DMS79 treated with DMSO at 0.1 percent for 48 hours (cell line): ENCODE measurements at regions not wholly inside any gene's neighbourhood (a gene's known extent, or its start where the extent isn't known, plus 50 kb on each side); places are given as distances from the start of the nearest gene placed in this dataset.
"Not testable (repeated sequence)": the region's sequence is repeated elsewhere in the genome, so short reads cannot be mapped to it uniquely, and the experiment has no call there.

Source experiments
- DNase-seq: peaks from one replicate; lab custom pipeline; 2025; lab: John Stamatoyannopoulos, UW

- DNase-seq: no peak
Observed at GRCh38 chr6:87763276-87763675, 61.2 kb upstream of the AKIRIN2 start.

GRCh38 chr6:87762116-87762515 is 60.1 kb upstream of the AKIRIN2 start:
- DNase-seq: no peak

GRCh38 chr6:87757792-87758191 is 55.8 kb upstream of the AKIRIN2 start:
- no peak for DNase-seq

GRCh38 chr6:87756858-87757257 is 54.8 kb upstream of the AKIRIN2 start:
- no peak for DNase-seq

GRCh38 chr6:87755708-87756671 is 54.0 kb upstream of the AKIRIN2 start:
- no peak for DNase-seq

DNA sequence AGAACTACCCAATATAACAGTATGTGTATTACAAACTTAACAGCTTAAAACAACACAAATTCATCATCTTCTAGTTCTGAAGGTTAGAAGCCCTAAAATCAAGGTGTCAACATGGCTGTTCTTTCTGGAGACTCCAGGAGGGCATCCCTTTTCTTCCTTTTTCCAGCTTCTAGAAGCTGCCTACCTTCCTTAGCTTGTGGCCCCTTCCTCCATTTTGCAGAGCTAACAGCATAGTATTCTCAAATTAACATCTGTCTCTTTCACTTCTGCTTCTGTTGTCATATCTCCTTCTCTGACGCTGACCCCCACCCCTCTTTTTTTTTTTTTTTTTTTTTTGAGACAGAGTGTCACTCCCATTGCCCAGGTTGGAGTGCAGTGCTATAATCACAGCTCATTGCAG is 52.8 kb upstream of the AKIRIN2 start:
- DNase-seq: no peak

- DNase-seq: no peak
Observed at GRCh38 chr6:87753131-87753685, 51.2 kb upstream of the AKIRIN2 start.

DNA sequence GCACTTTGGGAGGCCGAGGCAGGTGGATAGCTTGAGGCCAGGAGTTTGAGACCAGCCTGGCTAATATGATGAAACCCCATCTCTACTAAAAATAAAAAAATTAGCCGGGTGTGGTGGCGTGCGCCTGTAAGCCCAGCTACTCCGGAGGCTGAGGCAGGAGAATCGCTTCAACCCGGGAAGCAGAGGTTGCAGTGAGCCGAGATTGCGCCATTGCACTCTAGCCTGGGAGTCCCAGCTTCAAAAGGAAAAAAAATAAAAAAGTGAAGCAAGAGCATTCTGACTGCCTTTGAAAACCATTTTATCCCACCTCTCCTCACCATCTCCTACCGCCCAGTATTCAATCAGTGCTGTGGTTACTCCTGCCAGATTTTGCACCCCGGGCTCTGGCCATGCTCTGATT is 50.5 kb upstream of the AKIRIN2 start:
- DNase-seq: not testable (repeated sequence)
